ENCODE measurements at regions not wholly inside any gene's neighbourhood (a gene's known extent, or its start where the extent isn't known, plus 50 kb on each side); places are given as distances from the start of the nearest gene placed in this dataset.

DNA sequence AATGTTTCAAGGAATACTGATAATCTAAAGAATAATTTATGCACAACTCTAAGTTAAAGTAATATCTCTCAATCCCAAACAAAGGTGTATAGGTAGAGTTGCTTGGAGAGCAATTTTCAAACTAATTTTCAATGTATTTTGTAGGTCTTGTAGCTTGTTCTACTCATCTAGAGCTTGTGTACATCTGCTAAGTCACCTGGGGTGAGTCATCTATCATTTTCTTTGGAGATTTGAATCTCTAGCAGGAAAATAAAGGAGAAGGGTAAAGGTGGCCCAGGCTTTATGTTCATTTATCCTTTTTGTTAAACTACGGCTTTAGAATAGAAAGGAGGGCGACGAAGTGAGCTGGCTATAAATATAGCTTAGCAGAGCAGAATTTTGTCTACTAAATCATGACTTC is 76.8 kb upstream of the THUMPD2 start (continued):
- TF ChIP-seq, protein P1, sequence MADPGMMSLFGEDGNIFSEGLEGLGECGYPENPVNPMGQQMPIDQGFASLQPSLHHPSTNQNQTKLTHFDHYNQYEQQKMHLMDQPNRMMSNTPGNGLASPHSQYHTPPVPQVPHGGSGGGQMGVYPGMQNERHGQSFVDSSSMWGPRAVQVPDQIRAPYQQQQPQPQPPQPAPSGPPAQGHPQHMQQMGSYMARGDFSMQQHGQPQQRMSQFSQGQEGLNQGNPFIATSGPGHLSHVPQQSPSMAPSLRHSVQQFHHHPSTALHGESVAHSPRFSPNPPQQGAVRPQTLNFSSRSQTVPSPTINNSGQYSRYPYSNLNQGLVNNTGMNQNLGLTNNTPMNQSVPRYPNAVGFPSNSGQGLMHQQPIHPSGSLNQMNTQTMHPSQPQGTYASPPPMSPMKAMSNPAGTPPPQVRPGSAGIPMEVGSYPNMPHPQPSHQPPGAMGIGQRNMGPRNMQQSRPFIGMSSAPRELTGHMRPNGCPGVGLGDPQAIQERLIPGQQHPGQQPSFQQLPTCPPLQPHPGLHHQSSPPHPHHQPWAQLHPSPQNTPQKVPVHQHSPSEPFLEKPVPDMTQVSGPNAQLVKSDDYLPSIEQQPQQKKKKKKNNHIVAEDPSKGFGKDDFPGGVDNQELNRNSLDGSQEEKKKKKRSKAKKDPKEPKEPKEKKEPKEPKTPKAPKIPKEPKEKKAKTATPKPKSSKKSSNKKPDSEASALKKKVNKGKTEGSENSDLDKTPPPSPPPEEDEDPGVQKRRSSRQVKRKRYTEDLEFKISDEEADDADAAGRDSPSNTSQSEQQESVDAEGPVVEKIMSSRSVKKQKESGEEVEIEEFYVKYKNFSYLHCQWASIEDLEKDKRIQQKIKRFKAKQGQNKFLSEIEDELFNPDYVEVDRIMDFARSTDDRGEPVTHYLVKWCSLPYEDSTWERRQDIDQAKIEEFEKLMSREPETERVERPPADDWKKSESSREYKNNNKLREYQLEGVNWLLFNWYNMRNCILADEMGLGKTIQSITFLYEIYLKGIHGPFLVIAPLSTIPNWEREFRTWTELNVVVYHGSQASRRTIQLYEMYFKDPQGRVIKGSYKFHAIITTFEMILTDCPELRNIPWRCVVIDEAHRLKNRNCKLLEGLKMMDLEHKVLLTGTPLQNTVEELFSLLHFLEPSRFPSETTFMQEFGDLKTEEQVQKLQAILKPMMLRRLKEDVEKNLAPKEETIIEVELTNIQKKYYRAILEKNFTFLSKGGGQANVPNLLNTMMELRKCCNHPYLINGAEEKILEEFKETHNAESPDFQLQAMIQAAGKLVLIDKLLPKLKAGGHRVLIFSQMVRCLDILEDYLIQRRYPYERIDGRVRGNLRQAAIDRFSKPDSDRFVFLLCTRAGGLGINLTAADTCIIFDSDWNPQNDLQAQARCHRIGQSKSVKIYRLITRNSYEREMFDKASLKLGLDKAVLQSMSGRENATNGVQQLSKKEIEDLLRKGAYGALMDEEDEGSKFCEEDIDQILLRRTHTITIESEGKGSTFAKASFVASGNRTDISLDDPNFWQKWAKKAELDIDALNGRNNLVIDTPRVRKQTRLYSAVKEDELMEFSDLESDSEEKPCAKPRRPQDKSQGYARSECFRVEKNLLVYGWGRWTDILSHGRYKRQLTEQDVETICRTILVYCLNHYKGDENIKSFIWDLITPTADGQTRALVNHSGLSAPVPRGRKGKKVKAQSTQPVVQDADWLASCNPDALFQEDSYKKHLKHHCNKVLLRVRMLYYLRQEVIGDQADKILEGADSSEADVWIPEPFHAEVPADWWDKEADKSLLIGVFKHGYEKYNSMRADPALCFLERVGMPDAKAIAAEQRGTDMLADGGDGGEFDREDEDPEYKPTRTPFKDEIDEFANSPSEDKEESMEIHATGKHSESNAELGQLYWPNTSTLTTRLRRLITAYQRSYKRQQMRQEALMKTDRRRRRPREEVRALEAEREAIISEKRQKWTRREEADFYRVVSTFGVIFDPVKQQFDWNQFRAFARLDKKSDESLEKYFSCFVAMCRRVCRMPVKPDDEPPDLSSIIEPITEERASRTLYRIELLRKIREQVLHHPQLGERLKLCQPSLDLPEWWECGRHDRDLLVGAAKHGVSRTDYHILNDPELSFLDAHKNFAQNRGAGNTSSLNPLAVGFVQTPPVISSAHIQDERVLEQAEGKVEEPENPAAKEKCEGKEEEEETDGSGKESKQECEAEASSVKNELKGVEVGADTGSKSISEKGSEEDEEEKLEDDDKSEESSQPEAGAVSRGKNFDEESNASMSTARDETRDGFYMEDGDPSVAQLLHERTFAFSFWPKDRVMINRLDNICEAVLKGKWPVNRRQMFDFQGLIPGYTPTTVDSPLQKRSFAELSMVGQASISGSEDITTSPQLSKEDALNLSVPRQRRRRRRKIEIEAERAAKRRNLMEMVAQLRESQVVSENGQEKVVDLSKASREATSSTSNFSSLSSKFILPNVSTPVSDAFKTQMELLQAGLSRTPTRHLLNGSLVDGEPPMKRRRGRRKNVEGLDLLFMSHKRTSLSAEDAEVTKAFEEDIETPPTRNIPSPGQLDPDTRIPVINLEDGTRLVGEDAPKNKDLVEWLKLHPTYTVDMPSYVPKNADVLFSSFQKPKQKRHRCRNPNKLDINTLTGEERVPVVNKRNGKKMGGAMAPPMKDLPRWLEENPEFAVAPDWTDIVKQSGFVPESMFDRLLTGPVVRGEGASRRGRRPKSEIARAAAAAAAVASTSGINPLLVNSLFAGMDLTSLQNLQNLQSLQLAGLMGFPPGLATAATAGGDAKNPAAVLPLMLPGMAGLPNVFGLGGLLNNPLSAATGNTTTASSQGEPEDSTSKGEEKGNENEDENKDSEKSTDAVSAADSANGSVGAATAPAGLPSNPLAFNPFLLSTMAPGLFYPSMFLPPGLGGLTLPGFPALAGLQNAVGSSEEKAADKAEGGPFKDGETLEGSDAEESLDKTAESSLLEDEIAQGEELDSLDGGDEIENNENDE (IDR thresholded peaks at IDR 0.05; ENCODE audit: insufficient replicate concordance, low read length) = no peak
- no peak for TF ChIP-seq CHD1 (IDR thresholded peaks at IDR 0.05; ENCODE audit: low read depth, low read length)
- no peak for TF ChIP-seq TAF7 (optimal IDR thresholded peaks at IDR 0.05; ENCODE audit: borderline replicate concordance, low read depth, low read length)
- no peak for TF ChIP-seq SIN3A (conservative IDR thresholded peaks at IDR 0.05 in 1 of 2, IDR thresholded peaks at IDR 0.05 in 1 of 2; ENCODE audit: low read depth in 1 of 2, low read length in 2 of 2)
- no peak for TF ChIP-seq HDAC6 (IDR thresholded peaks at IDR 0.05; ENCODE audit: low read depth, low read length)
- TF ChIP-seq SIRT6 (IDR thresholded peaks at IDR 0.05; ENCODE audit: low read length) = no peak
- no peak for TF ChIP-seq POLR2A (IDR thresholded peaks at IDR 0.05; ENCODE audit: control extremely low read depth in 1 of 2, low read depth in 2 of 2, low read length in 2 of 2)
- TF ChIP-seq GABPA (IDR thresholded peaks at IDR 0.05; ENCODE audit: borderline replicate concordance, insufficient read depth, low read length) = no peak

Measured in H1 (cell line).